Liver (tissue), 8 donors: ENCODE measurements at regions not wholly inside any gene's neighbourhood (a gene's known extent, or its start where the extent isn't known, plus 50 kb on each side); places are given as distances from the start of the nearest gene placed in this dataset.

ENCODE experiments used
- DNase-seq: peaks from one replicate; pipeline ENCODE4 v3.0.0-alpha.2; 2017; ENCODE audit warnings: low spot score
- H3K27ac ChIP-seq, 2 donors: one replicate each; pipeline ENCODE4 v1.7.0; 2013; ENCODE audit warnings: inconsistent platforms in 2 of 2, low read length in 2 of 2, control low read depth in 1 of 2, low read depth in 1 of 2, mild to moderate bottlenecking in 1 of 2
- H3K27me3 ChIP-seq, 4 donors: one replicate each; pipeline versions ENCODE4 v1.6.1 to v1.7.0; 2013; ENCODE audit warnings: low read length in 3 of 4, inconsistent platforms in 1 of 4, mild to moderate bottlenecking in 1 of 4, moderate library complexity in 1 of 4; ENCODE audit not compliant: control insufficient read depth in 4 of 4, insufficient read depth in 4 of 4
- H3K36me3 ChIP-seq, 4 donors: one replicate each; pipeline versions ENCODE4 v1.6.1 to v1.7.0; 2013; ENCODE audit warnings: low read length in 3 of 4, mild to moderate bottlenecking in 3 of 4, low read depth in 1 of 4, moderate library complexity in 1 of 4; ENCODE audit not compliant: control insufficient read depth in 4 of 4, insufficient read depth in 3 of 4
- H3K4me1 ChIP-seq, 4 donors: one replicate each; pipeline versions ENCODE4 v1.6.1 to v1.7.0; 2013; ENCODE audit warnings: low read length in 3 of 4, mild to moderate bottlenecking in 3 of 4, moderate library complexity in 1 of 4; ENCODE audit not compliant: control insufficient read depth in 4 of 4, insufficient read depth in 4 of 4
- H3K4me3 ChIP-seq, 3 donors: one replicate each; pipeline versions ENCODE4 v1.6.1 to v1.7.0; 2013; ENCODE audit warnings: low read length in 3 of 3, control low read depth in 1 of 3, low read depth in 1 of 3, mild to moderate bottlenecking in 1 of 3
- H3K9ac ChIP-seq, 2 donors: one replicate each; pipeline ENCODE4 v1.7.0; 2013; ENCODE audit warnings: low read length in 2 of 2, mild to moderate bottlenecking in 2 of 2, moderate library complexity in 2 of 2, control low read depth in 1 of 2, low read depth in 1 of 2
- H3K9me3 ChIP-seq, 4 donors: one replicate each; pipeline versions ENCODE4 v1.6.1 to v1.7.0; 2013; ENCODE audit warnings: low read length in 3 of 4; ENCODE audit not compliant: control insufficient read depth in 4 of 4
- ATF3 ChIP-seq: IDR thresholded peaks from 2 replicates; pipeline ENCODE4 v1.6.1; 2016; ENCODE audit warnings: antibody characterized with exemption
- CTCF ChIP-seq: fragments of 150-350 bp; IDR thresholded peaks from 2 replicates; pipeline ENCODE4 v1.5.1; 2017; ENCODE audit warnings: improper control_type of control experiment, low read depth, low read length; ENCODE audit not compliant: missing input control
- EGR1 ChIP-seq, 2 donors: IDR thresholded peaks; 2 replicates each; pipeline ENCODE4 v1.6.1; 2016 to 2018; ENCODE audit warnings: antibody characterized with exemption in 2 of 2, low read depth in 2 of 2
- FOXA1 ChIP-seq: IDR thresholded peaks from 2 replicates; pipeline ENCODE4 v1.6.1; 2016; ENCODE audit warnings: antibody characterized with exemption
- FOXA2 ChIP-seq: IDR thresholded peaks from 2 replicates; pipeline ENCODE4 v1.6.1; 2016; ENCODE audit warnings: antibody characterized with exemption
- HNF4G ChIP-seq: IDR thresholded peaks from 2 replicates; pipeline ENCODE4 v1.6.1; 2016; ENCODE audit warnings: antibody characterized with exemption
- MAX ChIP-seq: IDR thresholded peaks from 2 replicates; pipeline ENCODE4 v1.6.1; 2016; ENCODE audit warnings: antibody characterized with exemption
- NR2F2 ChIP-seq: IDR thresholded peaks from 2 replicates; pipeline ENCODE4 v1.6.1; 2016; ENCODE audit warnings: antibody characterized with exemption
- RAD21 ChIP-seq, 2 donors: IDR thresholded peaks; 2 replicates each; pipeline ENCODE4 v1.6.1; 2016; ENCODE audit warnings: antibody characterized with exemption in 2 of 2, mild to moderate bottlenecking in 2 of 2
- REST ChIP-seq: IDR thresholded peaks from 2 replicates; pipeline ENCODE4 v1.6.1; 2016; ENCODE audit warnings: antibody characterized with exemption, mild to moderate bottlenecking
- SP1 ChIP-seq: IDR thresholded peaks from 2 replicates; pipeline ENCODE4 v1.6.1; 2018; ENCODE audit warnings: antibody characterized with exemption, mild to moderate bottlenecking
- TAF1 ChIP-seq: conservative IDR thresholded peaks from 2 replicates; pipeline ENCODE4 v1.6.1; 2016; ENCODE audit warnings: antibody characterized with exemption, mild to moderate bottlenecking
- YY1 ChIP-seq: IDR thresholded peaks from 2 replicates; pipeline ENCODE4 v1.6.1; 2016; ENCODE audit warnings: antibody characterized with exemption, mild to moderate bottlenecking
- ZBTB33 ChIP-seq: IDR thresholded peaks from 2 replicates; pipeline ENCODE4 v1.6.1; 2016; ENCODE audit warnings: antibody characterized with exemption
- WGBS: extraction: QIAGEN DNeasy Blood & Tissue Kit; methylation state at CpG from one replicate; pipeline ENCODE4 v1.1.7; 2013; 5-methylcytosine and 5-hydroxymethylcytosine counted together
- donor health status: healthy.
- donor health status: healthy.
- donor health status: healthy.
- donor health status: healthy.
- donor health status: healthy.

- DNase-seq = no peak
- H3K9ac ChIP-seq = no peak overlapping the region
- no peak overlapping the region for H3K27ac ChIP-seq
- TF ChIP-seq ZBTB33 (no peak), NR2F2 (no peak), ATF3 (no peak), REST (no peak), FOXA1 (no peak), TAF1 (no peak), FOXA2 (no peak), SP1 (no peak), CTCF (peak; percentile 43), EGR1 (IDR thresholded peaks at IDR 0.05; ENCODE audit: low read depth in 2 of 2) (no peak), RAD21 (IDR thresholded peaks at IDR 0.05) (peak; percentile 79 to 82), HNF4G (no peak), MAX (no peak), YY1 (no peak)
- no peaks in the 10 kb centered on the region for H3K36me3 ChIP-seq
- H3K4me1 ChIP-seq = peaks cover 0 to 2% (median 0%) of the 10 kb centered on the region in 4 donors
- no peaks in the 10 kb centered on the region for H3K9me3 ChIP-seq
- WGBS = 43% methylated on average over 3 of the region's 3 CpGs
- H3K4me3 ChIP-seq = no peak overlapping the region
- no peaks in the 10 kb centered on the region for H3K27me3 ChIP-seq
Measured at GRCh38 chr12:24109381-24110039, 160.0 kb upstream of the SOX5 start.

- TF ChIP-seq HNF4G (no peak), ZBTB33 (no peak)
- Histone ChIP-seq H3K9me3 (no peaks in the 10 kb centered on the region), H3K4me1 (no peaks in the 10 kb centered on the region), H3K36me3 (no peaks in the 10 kb centered on the region), H3K27ac (no peak overlapping the region), H3K27me3 (no peaks in the 10 kb centered on the region), H3K4me3 (no peak overlapping the region), H3K9ac (no peak overlapping the region)
- WGBS = 93% methylated on average over 3 of the region's 3 CpGs
- DNase-seq = no peak
Measured at GRCh38 chr12:24102676-24103075, 153.2 kb upstream of the SOX5 start.
